ENCODE measurements at regions not wholly inside any gene's neighbourhood (a gene's known extent, or its start where the extent isn't known, plus 50 kb on each side); places are given as distances from the start of the nearest gene placed in this dataset.

DNA sequence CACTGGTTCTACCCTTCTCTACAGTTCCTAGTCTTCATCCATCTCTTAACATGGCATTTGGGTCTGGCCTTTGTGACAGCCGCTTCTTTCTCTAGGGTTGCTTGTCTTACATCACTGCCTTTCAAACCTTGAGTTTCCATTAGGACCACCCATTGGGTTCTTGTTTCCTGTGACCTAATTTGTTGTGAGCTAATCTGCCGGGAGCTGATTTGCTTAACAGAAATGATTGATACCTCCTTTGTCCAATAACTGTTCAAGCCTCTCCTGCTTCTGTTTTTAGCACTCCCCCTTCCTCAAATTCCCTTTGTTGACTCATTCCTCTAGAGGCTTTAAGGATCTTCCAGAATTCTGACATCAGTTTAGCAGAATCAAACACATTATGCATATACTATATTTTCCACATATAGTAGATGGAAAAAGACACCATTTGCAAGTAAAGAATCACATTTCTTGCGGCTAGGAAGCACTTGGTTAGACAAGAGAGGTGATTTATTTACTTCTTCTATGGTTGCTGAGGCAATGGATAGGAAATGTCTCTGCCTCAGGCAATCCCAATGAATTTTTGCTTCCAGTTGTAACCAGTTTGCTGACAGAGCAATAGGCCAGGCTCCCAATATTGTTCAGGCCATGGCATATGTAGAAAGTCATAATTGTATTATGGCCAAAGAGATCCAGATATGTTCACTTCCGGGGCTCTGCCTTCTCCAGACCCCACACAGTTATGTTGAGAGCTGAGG lies 130.7 kb downstream of the SNX19 start:
- TF ChIP-seq CTCF (IDR thresholded peaks at IDR 0.05), result no peak
- TF ChIP-seq POLR2A (IDR thresholded peaks at IDR 0.05), result no peak
- no peak for DNase-seq
- H3K36me3 ChIP-seq, result no peaks in the 10 kb centered on the region
- H3K9me3 ChIP-seq, result peaks cover 0 to 2% of the 10 kb centered on the region in 2 donors
- no peak overlapping the region for H3K27ac ChIP-seq
- H3K27me3 ChIP-seq, result no peaks in the 10 kb centered on the region
- H3K4me3 ChIP-seq, result no peak overlapping the region
- intact Hi-C loops (cut with DNase I; ENCODE audit: low total_unique reads), result no loop called here
- H3K4me1 ChIP-seq, result no peaks in the 10 kb centered on the region

- intact Hi-C loops (cut with DNase I; ENCODE audit: low total_unique reads), result no loop called here
- H3K36me3 ChIP-seq, result no peaks in the 10 kb centered on the region
- no peaks in the 10 kb centered on the region for H3K4me1 ChIP-seq
- H3K9me3 ChIP-seq, result peaks cover 0 to 6% of the 10 kb centered on the region in 2 donors
- no peak overlapping the region for H3K27ac ChIP-seq
- no peak overlapping the region for H3K4me3 ChIP-seq
- no peak for DNase-seq
- H3K27me3 ChIP-seq, result no peaks in the 10 kb centered on the region
- TF ChIP-seq CTCF (IDR thresholded peaks at IDR 0.05), result no peak
- no peak for TF ChIP-seq POLR2A (IDR thresholded peaks at IDR 0.05)
These were observed 129.7 kb downstream of the SNX19 start for GRCh38 chr11:130786586-130786985.

GRCh38 chr11:130787092-130787616 lies 129.1 kb downstream of the SNX19 start:
- H3K27me3 ChIP-seq, result no peaks in the 10 kb centered on the region
- H3K4me1 ChIP-seq, result no peaks in the 10 kb centered on the region
- H3K27ac ChIP-seq, result no peak overlapping the region
- intact Hi-C loops (cut with DNase I; ENCODE audit: low total_unique reads), result no loop called here
- peaks cover 0 to 6% of the 10 kb centered on the region in 2 donors for H3K9me3 ChIP-seq
- H3K4me3 ChIP-seq, result no peak overlapping the region
- TF ChIP-seq CTCF (IDR thresholded peaks at IDR 0.05) (no peak), POLR2A (IDR thresholded peaks at IDR 0.05) (no peak)
- DNase-seq, result no peak
- no peaks in the 10 kb centered on the region for H3K36me3 ChIP-seq

- Histone ChIP-seq H3K36me3 (no peaks in the 10 kb centered on the region), H3K4me3 (no peak overlapping the region), H3K9me3 (peaks cover 0 to 6% of the 10 kb centered on the region in 2 donors), H3K27ac (no peak overlapping the region), H3K27me3 (no peaks in the 10 kb centered on the region), H3K4me1 (no peaks in the 10 kb centered on the region)
- intact Hi-C loops (cut with DNase I; ENCODE audit: low total_unique reads), result no loop called here
- DNase-seq, result no peak
- TF ChIP-seq CTCF (IDR thresholded peaks at IDR 0.05), result no peak
- no peak for TF ChIP-seq POLR2A (IDR thresholded peaks at IDR 0.05)
These were observed 128.2 kb downstream of the SNX19 start for GRCh38 chr11:130787973-130788570.

- Histone ChIP-seq H3K4me1 (no peaks in the 10 kb centered on the region), H3K9me3 (peaks cover 0 to 6% of the 10 kb centered on the region in 2 donors), H3K4me3 (no peak overlapping the region), H3K36me3 (no peaks in the 10 kb centered on the region), H3K27ac (no peak overlapping the region), H3K27me3 (no peaks in the 10 kb centered on the region)
- TF ChIP-seq CTCF (IDR thresholded peaks at IDR 0.05) (no peak), POLR2A (IDR thresholded peaks at IDR 0.05) (no peak)
- no peak for DNase-seq
- intact Hi-C loops (cut with DNase I; ENCODE audit: low total_unique reads), result no loop called here
These were observed 127.1 kb downstream of the SNX19 start for GRCh38 chr11:130789056-130789640.

All from uterus (tissue), 3 donors.